ENCODE measurements at regions not wholly inside any gene's neighbourhood (a gene's known extent, or its start where the extent isn't known, plus 50 kb on each side); places are given as distances from the start of the nearest gene placed in this dataset.

- TF ChIP-seq CTCF (IDR thresholded peaks at IDR 0.05) (no peak), POLR2AphosphoS5 (IDR thresholded peaks at IDR 0.05) (no peak), POLR2A (IDR thresholded peaks at IDR 0.05) (no peak), EP300 (IDR thresholded peaks at IDR 0.05) (no peak)
Measured at GRCh38 chr5:58080573-58080972, 379.3 kb downstream of the PLK2 start.
